HG03135 (cell line): ENCODE measurements at regions not wholly inside any gene's neighbourhood (a gene's known extent, or its start where the extent isn't known, plus 50 kb on each side); places are given as distances from the start of the nearest gene placed in this dataset.
"Not testable (repeated sequence)": the region's sequence is repeated elsewhere in the genome, so short reads cannot be mapped to it uniquely, and the experiment has no call there.

Experiments
- ATAC-seq: cut with Tn5 transposase; IDR thresholded peaks from one replicate; pipeline ENCODE4 v1.9.1; 2021; ENCODE audit warnings: mild to moderate bottlenecking, moderate library complexity; ENCODE audit not compliant: unreplicated experiment

GRCh38 chr1:234835239-234835638 is 225.3 kb upstream of the IRF2BP2 start:
- ATAC-seq: no peak

GRCh38 chr1:234833646-234834045 is 223.7 kb upstream of the IRF2BP2 start:
- ATAC-seq: no peak

- no peak for ATAC-seq
Observed at GRCh38 chr1:234833118-234833517, 223.1 kb upstream of the IRF2BP2 start.

GRCh38 chr1:234827656-234828055 is 217.7 kb upstream of the IRF2BP2 start:
- ATAC-seq: no peak

GRCh38 chr1:234827181-234827580 is 217.2 kb upstream of the IRF2BP2 start:
- ATAC-seq: no peak

- no peak for ATAC-seq
Observed at GRCh38 chr1:234826352-234826751, 216.4 kb upstream of the IRF2BP2 start.

GRCh38 chr1:234825498-234826165 is 215.7 kb upstream of the IRF2BP2 start:
- ATAC-seq: no peak

GRCh38 chr1:234824836-234825235 is 214.9 kb upstream of the IRF2BP2 start:
- not testable (repeated sequence) for ATAC-seq

- no peak for ATAC-seq
Observed at GRCh38 chr1:234823191-234824176, 213.5 kb upstream of the IRF2BP2 start.

- no peak for ATAC-seq
Observed at GRCh38 chr1:234821840-234822239, 211.9 kb upstream of the IRF2BP2 start.

- ATAC-seq: no peak
Observed at GRCh38 chr1:234820597-234820996, 210.6 kb upstream of the IRF2BP2 start.

GRCh38 chr1:234819845-234820244 is 209.9 kb upstream of the IRF2BP2 start:
- not testable (repeated sequence) for ATAC-seq

- ATAC-seq: not testable (repeated sequence)
Observed at GRCh38 chr1:234818040-234818387, 208.0 kb upstream of the IRF2BP2 start.

- not testable (repeated sequence) for ATAC-seq
Observed at GRCh38 chr1:234817313-234818039, 207.5 kb upstream of the IRF2BP2 start.

GRCh38 chr1:234816864-234817263 is 206.9 kb upstream of the IRF2BP2 start:
- ATAC-seq: not testable (repeated sequence)

GRCh38 chr1:234816186-234816851 is 206.3 kb upstream of the IRF2BP2 start:
- ATAC-seq: not testable (repeated sequence)

GRCh38 chr1:234815295-234815815 is 205.4 kb upstream of the IRF2BP2 start:
- ATAC-seq: not testable (repeated sequence)

GRCh38 chr1:234814235-234814634 is 204.3 kb upstream of the IRF2BP2 start:
- not testable (repeated sequence) for ATAC-seq

GRCh38 chr1:234811824-234812223 is 201.8 kb upstream of the IRF2BP2 start:
- not testable (repeated sequence) for ATAC-seq

GRCh38 chr1:234810726-234811125 is 200.7 kb upstream of the IRF2BP2 start:
- ATAC-seq: not testable (repeated sequence)
